Activated CD4-positive, alpha-beta T cell treated with anti-CD3 and anti-CD28 coated beads for 48 hours (primary cell): ENCODE measurements at regions not wholly inside any gene's neighbourhood (a gene's known extent, or its start where the extent isn't known, plus 50 kb on each side); places are given as distances from the start of the nearest gene placed in this dataset.
"Not testable (repeated sequence)": the region's sequence is repeated elsewhere in the genome, so short reads cannot be mapped to it uniquely, and the experiment has no call there.

ENCODE experiments used
- DNase-seq: peaks from one replicate; pipeline ENCODE4 v3.0.0-alpha.2; 2020

DNA sequence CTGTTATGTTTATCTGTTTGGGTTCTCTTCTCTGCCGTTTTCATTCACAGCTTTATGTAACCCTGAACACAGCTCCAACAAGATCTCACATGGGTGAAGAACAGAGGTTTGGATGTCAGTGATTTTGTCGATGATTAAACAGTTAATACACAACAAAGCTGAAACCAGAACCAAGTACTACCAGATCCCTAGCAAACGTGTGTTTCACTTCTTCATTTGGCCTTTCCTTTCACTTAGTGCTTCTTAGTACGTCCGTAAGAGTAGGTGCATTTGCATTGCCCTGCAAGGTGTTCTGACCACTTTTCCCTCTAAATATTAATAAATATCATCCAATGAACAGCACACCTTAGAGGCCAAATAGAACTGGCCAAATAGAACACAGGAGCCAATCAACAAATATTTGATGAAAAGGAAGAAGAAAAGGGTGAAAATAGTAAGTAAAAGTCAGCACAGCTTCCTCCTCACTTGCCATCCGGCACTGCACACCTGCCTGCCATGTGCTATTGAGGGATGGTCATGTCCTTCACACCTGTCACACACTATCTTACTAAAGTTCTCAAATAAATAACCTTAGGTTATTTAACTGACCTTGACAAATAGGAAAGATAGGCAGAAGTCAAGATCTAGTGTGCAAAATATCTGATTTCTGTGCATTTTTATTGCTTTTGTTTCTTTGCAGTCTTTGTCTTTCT lies 252.6 kb upstream of the ANKRD30A start:
- DNase-seq: no peak

DNA sequence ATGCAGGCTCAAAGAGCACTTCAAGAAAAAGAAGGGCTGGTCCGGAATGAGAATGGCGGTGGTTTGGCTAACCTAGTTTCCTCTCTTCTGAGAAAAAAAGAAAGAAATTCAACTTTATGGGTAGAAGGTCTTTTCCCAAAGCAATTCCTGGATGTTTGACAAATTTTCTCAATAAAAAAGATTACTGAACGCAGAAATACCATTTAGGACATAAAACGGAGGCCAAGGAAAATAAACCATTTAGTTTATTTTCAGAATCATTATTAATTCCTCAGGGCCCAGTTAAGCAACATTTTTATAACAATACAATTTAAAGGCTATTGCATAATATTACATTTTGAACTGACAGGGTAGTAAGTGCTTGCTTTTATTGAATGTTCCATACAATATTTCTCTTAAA lies 284.6 kb upstream of the ANKRD30A start:
- no peak for DNase-seq

DNA sequence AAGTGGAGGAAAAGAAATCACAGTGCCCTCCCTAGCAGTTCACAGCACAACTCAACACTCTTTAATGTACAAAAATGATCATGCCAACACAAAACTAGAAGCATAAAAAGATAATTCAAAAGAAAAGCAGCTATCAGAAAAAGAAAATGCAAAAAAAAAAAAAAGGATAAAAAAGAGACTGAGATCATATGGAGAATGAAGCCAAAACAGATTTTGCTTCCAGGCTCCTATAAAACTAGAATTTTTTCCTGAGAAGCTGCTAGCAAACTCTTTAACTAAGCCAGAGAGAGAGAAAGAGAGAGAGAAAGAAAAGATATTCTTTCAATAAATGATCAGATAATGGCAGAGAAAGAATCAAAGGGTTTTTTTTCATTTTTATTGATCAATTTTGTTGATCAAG lies 288.0 kb upstream of the ANKRD30A start:
- no peak for DNase-seq

DNA sequence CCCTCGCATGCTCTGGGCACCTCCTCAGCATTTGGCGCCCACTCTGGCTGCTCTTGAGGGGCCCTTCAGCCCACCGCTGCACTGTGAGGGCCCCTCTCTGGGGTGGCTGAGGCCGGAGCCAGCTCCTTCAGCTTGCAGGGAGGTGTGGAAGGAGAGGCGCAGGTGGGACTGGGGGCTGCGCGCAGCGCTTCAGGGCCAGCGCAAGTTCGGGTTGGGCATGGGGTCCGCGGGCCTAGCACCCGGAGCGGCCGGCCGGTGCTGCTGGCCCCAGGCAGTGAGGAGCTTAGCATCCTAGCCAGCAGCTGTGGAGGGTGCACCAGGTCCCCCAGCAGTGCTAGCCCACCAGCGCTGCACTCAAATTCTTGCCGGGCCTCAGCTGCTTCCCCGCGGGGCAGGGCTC lies 305.6 kb upstream of the ANKRD30A start:
- no peak for DNase-seq

DNA sequence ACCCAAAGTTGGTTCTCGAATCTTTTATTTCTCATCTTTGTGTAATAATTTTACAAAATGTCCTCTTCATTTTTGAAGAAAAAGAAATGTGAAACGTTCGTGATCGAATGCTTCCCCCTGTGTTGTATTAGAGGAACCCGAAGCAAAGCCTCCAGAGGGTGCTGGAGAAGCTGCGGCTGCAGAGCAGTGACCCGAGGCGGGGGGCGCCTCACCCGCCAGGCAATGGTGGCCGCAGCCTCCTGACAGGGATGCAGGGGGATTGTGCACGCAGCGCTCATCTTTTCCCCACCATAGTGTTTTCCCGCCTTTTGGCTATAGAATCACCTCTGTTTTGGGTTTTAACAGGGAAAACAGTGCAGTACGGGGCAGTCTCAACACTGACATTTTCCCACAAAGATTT lies 307.5 kb upstream of the ANKRD30A start:
- no peak for DNase-seq

DNA sequence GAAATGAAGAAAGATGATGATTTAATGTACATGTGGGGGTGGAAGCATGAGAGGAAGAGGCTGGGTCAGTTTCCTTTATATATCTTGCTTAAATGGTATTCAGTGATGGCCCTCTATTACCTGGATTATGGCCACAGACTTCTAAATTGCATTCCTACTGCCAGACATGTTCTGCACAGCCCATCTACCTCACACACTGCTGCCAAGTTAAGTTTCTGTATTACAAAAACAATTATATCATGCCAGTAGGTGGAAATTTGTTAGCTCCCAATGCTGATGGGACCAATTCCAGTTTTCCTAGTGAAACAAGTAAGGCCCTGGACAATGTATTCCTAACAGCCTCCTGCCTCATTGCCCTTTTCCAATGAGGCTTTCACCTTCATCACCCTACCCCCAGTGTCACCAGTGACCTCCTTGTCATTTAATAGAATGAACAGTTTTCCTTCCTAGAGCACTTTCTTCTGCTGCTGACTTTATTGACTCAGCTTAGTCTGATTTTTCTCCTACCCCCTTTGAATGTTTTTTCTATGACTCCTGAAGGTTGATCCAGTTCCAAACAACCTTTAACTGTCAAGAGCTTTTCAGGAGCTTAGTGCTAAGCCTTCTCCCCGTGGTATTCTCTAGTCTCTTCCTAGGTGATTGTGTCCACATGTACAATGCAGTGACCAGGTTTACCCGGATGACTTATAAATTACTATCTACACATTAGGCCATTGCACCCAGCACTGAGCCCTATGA lies 316.6 kb upstream of the ANKRD30A start:
- no peak for DNase-seq

DNA sequence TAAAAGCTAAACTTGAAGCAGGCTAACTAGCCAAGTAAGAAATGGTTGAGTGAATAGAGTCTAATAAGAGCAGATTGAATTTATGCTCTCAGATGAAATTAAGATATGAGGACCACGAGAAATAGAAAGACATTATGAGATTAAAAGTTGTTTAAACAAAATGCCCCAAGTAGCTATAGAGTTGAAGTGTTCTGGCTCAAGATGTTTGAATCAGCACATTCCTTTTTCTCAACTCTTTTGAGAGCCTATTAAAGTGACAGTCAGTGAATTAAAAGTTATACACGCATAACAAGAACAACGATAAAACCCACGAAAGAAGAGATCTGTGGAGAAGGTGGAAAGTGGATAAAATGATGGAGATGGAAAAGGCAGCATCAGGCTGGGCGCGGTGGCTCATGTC lies 322.2 kb upstream of the ANKRD30A start:
- no peak for DNase-seq

DNA sequence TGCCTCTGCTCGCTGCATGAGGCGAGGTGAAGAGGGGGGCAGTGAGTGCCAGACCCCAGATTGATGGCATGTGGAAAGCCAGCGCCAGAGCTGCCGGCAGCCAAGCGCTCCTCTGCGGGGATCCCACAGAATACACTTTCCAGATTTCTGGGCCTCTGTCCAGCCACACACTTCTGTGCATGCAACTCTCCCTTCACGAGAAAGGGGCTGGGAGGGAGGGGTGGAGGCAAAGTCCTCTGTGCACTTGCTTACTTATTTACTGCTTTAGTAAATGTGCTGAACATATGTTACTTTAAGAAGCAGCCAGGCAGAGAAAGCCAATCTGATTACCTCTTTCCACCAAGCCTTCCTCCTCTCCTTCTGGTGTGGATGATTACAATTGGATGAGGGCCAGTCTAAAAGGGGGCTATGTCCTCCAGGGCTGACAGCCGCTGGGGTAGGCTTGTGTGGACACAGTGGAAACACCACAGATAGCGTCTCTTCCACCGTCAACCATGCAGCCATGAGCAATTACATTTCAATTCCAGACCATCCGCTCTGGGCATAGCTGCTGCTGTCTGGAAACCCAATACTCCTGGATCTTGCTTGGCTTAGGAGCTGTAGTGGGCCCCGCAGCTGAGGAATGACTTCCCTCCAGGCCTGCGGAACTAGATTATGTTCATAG lies 322.8 kb upstream of the ANKRD30A start:
- no peak for DNase-seq

DNA sequence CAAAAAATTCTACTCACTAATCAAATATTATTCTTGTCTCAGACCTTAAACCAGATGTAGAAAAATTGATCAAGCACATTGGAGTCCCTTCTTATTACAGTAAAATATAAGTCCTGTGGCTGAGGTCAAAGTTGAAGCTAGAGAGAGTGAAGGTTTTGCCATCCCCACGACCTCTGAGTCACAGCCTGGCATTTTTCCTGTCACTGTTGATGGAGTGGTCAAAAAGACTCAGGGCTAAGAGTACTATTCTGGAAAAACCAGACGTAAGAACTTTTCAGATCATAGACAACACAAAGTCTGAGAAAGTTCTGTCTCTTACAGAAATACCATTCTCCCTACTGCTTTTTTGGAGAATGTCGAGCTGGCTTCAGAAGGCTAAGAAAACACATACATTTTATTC lies 323.7 kb upstream of the ANKRD30A start:
- no peak for DNase-seq

DNA sequence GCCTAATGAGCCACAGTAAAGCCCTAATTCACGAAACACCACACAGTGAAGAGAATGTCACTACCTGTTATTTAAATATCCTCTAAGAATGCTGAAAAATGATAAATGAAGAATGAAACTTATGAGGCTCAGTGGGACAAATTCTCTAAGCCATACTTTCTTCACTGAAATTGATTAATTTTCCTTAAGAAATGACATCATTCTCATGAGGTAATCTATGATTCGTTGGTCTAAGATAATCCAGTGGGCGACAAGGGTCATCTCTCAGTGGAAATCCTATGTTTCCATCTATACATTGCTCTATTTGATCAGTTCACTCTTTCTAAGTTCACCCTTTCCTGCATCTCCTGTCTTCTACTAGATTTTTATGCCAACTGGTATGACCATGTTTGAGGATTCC lies 330.4 kb upstream of the ANKRD30A start:
- DNase-seq: no peak

DNA sequence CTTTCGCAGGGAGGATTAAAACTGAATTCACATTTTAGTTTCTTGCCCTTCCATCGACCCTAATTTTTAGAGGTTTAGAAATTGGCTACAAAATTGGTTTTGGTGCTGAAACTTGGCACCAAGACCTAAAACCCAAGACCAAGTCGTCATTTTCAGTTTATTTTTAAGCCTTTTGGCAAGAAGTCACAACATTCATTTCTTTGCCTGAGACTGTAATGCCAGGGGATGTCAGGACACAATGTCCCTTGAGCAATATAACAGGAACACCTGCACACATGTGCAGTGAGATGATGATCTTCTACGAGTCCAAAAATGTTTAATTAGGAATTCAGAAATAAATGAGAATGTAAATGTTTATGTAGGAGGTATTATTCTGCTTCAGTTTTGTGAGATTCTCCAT lies 335.4 kb upstream of the ANKRD30A start:
- DNase-seq: no peak

DNA sequence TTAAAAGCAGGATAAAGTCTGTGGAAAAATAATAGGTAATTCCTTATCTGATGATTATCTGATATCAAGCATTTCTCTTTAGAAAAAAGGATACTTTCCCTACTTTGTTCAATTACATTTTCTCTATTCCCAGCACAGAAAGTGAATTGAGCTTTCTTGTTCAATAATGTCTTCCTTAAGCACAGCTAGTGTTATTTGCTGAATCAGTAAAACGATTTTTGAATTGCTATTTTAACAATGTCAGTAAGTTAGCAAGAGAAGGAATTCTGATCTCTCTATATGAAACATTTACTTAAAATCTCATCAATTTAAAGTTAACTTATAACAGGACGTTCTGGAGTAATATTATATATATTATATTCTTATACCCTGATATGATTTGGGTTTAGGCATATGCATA lies 337.2 kb upstream of the ANKRD30A start:
- DNase-seq: no peak

DNA sequence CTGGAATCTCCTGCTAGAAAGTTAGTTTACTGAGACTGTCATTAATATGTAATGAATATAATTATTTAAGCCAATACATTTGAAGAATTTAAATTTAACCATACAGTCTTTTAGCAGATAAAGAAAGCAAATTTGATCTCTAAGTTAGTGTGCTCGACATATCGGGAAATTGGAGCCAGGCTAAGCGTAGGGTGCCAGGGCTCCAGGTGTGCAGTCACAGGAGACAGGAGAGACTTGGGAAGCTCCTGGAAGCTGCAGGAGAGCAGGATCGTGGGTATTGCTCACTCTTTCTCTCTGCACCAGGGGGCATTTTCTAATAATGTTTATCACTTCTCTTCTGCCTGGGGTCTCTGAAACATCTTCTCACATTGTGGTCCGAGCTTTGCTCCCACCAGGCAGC lies 342.0 kb upstream of the ANKRD30A start:
- no peak for DNase-seq

DNA sequence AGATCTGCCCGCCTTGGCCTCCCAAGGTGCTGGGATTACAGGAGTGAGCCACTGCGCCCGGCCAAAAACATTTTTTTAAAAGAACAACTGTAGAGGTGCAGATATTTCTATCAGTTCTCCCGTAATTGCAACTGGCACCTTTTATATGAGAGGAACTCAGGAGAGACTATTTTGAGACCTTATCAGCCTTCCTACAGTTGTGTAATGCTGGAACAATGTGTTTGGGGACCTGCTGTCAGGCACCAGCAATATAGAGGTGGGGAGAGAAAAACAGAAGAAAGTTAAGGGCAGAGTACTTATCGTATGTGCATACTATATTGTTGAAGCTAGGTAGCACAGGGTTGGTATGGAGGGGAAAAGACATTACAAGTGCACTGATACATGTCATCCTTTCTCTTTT lies 343.8 kb upstream of the ANKRD30A start:
- DNase-seq: no peak

DNA sequence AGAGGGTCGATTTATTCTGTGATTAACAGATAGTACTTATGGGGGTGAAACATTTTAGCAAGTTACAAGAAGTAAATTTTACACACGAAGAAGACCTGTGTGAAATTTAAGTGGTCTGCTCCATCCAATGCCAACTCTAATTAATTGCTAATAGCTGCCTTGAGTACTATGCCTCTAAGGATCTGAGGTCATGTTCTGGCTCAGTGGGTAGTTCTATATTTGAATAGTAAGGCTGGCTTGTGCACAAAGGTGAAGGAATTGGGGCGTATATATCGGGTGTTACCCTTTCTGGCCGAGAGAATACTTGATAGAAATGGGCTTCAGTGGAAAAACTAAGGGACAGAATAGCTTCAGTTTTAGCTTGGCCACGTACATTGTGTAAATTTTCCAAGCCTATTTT lies 345.2 kb upstream of the ANKRD30A start:
- DNase-seq: no peak

DNA sequence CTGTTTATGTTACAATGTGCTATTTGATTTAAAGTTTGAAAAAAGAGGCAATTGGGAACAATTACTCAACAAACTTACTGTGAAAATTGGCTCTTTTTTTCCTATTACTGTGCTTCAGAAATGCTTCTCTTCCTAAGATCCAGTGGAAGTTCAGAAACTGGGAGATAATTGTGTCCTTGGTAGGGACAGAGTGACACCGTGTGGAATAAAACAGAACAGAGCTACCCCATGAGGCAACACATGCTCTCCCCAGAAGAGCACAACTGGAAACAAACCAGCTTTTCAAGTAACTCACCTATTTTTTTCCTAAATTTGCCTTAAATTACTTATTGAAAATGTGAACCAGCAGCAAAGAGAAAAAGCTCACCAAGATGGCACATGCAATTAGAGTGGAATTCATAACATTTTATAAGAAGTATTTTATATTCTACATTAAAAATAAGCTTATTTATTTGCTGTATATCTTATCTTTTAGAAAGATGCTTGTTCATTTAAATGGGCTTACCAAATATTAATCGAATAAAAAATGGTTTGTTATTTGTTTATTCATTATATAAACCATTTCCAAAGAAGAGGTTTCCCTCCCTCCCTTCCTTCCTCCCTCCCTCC lies 346.1 kb upstream of the ANKRD30A start:
- no peak for DNase-seq

DNA sequence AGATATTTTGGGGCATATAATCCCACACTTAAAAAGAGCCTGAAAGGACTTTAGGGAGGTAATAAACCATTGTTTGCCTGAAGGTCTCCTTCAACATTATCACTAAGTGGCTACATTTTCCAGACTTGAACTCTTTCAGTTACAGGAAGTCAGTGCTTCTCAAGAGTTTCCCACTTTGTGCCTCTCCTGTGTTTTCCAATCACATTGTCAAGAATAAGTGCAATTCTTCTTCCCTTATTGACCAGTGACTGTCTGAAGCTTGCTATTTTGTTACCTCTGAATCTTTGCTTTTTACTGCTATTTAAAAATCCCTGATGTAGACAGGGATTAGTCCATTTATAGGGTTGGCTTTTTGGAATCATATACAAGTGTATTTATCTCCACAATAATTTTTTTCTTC lies 346.7 kb upstream of the ANKRD30A start:
- no peak for DNase-seq

DNA sequence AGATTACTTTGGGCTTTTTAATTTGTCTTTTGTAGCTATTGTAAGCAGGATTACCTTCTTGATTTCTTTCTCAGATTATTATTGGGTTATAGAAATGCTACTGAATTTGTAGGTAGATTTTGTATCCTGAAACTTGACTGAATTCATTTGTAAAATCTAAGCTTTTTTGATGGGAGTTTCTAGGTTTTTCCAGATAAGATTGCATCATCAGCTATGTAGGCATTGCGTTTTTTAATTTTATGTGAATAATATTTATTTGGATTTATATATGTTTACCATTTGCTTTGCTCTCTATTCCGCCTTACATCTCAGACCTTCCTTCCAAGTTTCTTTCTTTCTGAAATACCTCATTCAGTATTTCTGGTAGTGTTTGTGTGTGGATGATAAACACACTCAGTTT lies 351.7 kb upstream of the ANKRD30A start:
- no peak for DNase-seq

DNA sequence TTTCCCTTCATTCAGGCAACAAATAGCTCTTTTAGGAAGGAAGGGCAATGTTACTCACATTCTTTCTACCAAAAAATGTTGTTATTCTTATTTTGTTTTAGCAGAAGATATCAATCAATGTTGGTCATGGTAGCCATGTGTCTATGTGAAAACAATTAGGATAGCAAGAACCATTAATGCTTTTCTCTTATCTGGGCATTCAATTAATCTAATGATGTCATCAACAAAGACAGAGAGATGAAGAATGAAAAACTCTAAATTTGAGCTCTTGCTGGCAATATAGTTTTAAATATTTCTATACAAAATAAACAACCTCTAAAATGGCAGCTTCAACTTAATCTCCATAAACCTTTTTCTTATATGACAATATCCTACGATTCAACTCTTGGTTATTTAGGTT lies 353.7 kb upstream of the ANKRD30A start:
- DNase-seq: no peak

DNA sequence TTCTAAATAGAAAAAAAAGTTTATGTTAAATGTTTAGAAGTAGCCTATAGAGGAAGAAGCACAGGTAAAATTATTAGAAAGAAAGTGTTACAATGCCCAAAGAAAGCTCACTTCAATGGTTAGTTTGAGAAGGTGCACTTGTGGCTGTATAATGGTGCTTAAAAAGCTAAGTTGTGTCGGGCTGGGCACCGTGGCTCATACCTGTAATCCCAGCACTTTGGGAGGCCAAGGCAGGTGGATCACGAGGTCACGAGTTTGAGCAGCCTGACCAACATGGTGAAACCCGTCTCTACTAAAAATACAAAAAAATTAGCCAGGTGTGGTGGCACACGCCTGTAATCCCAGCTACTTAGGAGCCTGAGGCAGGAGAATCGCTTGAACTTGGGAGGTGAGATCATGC lies 355.7 kb upstream of the ANKRD30A start:
- not testable (repeated sequence) for DNase-seq

DNA sequence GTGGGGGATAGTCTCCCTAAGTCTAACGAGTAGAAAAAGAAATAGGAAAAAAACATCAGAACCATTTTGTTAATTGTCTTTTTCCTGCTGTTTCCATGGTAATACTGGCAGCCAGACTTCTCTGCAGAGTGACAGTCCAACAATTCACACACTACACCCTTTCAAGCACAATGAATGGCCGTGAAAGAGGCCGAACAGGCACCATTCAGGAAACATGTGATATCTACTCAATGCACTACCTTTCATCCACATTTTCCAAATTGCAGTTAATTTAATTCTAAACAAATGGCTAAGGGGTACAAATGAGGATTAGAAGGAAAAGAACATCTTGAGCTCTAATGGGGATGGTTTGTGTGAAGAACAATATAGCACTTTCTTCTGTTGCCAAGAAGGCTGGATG lies 358.5 kb upstream of the ANKRD30A start:
- DNase-seq: no peak

DNA sequence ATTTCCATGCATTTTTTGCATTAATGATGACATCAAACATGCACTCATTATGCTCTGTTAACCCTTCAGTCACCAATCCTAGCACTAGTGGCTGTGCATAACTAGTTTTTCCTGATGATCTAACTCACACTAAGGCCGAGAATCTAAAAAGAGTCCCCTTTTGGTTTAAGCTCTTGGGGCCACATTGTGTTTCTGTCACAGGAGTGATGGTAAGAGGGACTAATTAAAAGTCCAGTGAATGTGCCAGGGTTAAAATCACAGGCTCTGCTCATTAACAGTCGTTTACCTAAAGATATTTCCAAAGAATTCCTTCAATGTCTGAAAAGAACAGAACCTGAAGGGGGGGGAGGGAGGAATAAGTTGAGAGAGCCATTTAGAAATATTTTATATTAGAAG lies 359.0 kb upstream of the ANKRD30A start:
- DNase-seq: no peak

DNA sequence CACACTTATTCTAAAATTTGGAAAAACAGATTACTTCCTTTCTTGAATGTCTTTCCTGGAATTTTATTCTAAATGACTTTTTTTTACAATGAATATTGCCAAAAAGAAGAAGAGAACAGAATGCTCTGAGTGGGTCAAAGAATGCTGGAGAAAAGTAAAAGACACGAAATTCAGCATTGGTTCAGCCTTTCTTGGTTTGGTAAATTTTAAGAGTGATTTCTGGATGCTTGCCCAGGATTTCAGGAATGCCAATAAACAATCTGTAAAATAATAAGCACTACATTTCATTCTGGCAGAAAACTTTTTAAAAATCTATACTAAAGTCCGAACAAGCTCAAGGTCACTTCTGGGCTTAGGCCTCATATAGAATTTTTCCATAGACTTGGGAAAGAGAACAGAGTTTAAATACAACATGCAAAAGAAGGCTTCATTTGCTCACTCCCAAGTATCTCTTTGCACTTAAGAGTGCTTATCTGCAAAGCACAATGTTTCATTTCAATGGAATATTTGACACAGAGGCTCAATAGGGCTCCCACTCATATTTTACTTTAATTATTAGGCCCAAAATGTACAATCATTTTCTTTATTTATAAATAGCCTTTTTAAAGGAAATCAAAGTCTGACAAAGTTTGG lies 359.5 kb upstream of the ANKRD30A start:
- no peak for DNase-seq

DNA sequence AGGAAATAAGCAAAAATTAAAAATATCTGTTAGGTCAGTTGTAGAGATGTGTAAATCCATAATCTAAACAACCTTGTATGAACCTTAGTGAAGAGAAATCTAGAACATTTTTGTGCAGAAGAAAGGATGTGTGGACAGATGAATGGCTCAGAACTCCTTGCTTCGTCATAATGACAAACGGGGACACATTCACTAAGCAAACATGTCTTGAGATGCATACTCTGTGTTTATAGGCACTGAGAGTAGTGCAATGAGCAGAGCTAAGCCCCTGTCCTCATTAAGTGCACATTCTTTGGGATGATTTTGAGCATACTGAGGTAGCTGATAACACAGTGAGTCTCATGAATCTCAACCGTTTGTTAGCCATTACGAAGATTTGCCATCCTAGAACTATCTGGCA lies 360.6 kb upstream of the ANKRD30A start:
- DNase-seq: no peak
